Hindlimb muscle (tissue), 1 donor: ENCODE measurements at regions not wholly inside any gene's neighbourhood (a gene's known extent, or its start where the extent isn't known, plus 50 kb on each side); places are given as distances from the start of the nearest gene placed in this dataset.
A peak's percentile ranks its signal among the peaks of the same experiment; 100 is the strongest.

Experiments used
- DNase-seq: peaks from one replicate; pipeline ENCODE4 v3.0.0-alpha.2; 2013

DNA sequence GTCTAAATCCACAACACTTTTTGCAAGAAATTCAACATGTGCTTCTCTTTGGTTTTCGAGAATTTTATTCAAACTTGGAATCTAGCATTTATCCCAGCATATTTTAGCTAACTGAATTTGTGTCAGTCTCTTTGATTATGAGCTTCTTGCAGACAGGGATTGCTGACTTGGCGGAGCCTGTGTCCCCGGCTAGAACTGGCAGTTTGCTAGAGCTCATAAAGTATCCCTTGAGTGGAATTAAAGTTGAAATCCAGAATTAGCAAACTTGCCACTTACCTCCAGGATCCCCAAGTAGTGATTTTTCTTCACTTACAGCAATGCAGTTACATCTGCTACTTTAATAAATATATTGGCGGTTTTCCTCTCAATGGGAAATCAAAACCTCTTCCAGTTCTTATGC lies 306.9 kb downstream of the AACS start:
- no peak for DNase-seq

DNA sequence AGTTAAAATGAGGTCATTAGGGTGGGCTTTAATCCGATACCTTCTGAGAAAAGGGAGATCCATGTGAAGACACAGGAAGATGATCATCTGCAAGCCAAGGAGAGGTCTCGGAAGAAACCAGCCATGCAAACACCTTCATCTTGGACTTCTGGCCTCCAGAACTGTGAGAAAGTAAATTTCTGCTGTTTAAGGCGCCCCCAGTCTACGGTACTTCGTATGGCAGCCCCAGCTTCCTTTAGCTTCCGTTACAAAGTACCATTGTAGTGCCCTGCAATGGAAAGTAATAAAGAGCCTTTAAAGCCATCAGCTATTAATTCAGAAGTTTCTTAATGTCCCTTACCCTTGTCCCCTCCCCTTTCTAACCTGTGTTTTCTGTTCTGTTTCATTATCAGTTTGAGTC lies 308.1 kb downstream of the AACS start:
- DNase-seq: no peak

DNA sequence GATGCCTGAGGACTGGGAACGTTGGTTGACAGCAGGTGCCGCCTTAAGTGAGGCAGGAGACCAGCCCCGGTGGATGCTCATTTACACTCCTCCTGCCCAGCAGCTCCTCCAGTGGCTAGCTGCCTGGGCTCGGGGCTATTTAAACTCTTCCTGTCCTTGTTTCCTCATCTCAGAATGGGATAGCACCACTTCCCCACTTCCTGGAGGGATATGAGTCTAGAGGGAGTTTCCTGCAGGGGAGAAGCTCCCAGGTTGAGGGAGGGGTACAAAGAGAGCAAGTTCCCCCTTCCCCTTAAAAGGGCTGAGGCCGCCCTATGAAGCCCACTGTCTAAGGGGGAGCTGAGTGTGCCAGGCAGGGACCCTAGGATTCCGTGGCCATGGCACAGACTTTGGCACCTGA lies 311.2 kb downstream of the AACS start:
- DNase-seq: no peak

DNA sequence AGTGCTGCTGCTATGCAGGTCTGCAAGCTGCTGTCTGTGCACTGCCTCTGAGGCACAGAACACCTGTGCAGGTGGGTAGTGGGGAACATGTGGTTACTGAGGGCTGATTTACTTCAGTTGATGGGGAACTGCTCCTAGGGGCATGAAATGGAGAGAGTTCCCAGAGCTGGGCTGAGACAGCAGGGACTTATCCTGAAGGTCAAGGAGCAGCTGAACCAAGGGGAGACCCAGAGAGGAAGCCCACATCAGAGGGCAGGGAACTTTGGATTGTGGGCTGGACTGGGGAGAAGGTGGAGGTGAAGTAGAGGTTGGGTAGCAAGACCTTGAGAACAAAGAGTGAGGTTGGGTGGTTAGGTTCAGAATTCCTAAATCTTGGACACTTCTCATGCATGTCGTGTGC lies 311.9 kb downstream of the AACS start:
- DNase-seq: no peak

DNA sequence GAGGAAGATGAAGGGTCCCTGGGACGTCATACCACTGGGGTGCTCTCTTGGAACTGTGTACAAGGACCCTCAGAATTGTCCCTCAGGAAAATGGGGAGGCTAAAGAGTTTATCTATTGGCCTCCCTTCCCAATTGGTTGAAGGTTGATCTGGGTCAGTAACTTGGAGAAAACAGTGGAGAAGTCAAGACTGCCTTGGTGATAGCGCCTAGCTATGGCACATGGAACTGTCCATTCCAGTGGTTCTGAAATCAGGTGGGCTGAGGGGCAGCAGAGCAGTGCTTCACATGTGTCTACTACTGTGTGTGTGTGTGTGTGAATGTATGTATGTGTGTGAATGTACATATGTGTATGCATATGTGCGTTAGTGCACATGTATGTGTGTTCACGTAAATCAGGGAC lies 316.1 kb downstream of the AACS start:
- no peak for DNase-seq

DNA sequence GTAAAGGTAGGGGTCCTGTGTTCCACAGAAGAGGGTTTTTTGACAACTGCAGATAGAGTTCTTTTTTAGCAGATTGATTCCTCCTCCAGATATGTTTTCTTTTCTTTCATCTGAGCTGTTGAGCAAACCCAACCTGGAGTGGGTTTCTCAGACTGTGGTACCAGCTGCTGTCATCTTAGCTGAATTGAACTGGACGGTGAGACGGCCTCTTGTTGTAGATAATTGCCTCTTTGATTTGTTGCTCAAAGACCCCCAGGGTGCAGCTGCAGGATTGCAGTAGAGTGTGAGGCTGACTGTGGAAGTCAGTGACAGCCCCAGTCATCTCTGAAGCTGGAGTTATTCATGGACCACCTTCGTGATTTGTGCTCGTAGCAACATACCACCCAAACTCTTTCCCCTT lies 317.7 kb downstream of the AACS start:
- no peak for DNase-seq

- DNase-seq: no peak
Observed at GRCh38 chr12:125386652-125387051, 321.4 kb downstream of the AACS start.

DNA sequence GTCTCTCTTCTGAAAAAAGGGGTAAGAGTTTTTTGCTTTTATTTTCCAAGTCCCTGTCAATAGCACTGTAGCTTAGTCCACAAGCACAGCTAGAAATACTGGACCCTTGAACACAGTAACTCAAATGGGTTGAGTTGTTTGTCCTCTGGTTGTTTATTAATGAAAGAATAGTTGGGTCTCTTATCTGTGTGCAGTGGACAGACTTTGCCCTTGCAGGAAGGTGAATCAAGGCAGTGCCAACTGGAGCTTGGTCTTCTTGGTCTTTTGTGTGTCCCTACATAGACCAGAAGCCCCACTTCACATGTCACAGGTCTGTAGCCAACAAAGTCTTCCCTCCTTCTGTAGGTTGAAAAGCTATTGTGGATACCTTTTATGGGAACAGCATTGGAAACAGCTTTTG lies 322.0 kb downstream of the AACS start:
- DNase-seq: no peak

DNA sequence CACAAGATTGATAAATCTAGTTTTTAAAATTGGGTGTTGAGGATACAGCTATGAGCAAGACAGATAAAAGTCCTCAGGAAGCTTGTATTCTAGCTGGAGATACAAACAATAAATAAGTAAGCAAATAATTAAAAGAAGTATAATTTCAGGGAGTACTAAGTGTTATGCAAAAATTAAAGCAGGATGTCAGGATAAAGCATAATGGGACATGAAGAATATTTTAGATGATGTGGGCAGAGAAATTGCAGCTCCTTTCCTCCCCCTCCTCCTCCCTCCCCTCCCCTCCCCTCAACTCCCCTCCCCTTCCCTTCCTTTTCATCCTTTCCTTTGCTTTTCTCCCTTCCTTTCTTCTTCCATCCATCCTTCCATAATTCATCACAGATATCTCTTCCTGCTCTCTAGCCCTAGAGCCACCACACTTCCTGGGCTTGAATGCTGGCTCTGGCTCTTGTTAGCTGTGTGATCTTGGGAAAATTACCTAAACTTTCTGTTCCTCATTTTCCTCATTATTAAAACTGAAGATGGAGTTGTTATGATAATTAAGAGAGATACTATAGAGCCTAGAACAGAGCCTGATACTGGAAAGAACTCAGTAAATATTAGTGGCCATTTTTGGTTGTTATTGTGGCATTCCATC lies 323.9 kb downstream of the AACS start:
- DNase-seq: no peak

GRCh38 chr12:125393569-125393968 lies 328.3 kb downstream of the AACS start:
- DNase-seq: no peak

DNA sequence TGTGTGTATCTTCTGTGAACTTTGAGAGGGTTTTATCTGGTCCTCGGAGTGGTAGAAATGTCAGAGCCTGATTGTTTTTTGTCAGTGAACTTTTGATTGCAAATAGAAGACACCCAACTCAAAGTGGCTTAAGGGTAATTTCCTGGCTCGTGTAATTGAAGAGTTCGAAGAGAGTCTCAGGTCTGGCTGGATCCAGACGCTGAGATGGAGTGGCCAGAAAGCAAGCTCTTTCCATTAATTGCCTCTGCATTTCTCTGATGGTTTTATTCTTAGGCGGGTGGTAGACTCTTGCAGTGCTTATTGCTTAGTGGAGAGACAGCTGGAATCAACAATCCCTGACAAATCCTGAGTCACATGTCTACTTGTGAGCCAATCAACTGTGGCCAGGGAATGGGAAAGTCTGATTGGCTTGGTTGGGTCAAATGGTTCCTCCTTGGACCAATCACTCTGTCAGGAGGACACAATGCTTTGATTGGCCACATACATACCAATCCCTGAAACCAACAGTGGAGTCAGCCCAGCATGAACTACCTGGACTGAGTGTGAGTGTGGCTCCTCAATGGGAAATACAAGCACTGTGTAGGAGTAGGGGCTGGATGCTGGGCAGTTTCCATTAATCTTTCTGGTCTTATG lies 330.5 kb downstream of the AACS start:
- no peak for DNase-seq

- no peak for DNase-seq
Observed at GRCh38 chr12:125399489-125399888, 334.3 kb downstream of the AACS start.

- peak; percentile 3 for DNase-seq
Observed at GRCh38 chr12:125402874-125403789, 337.9 kb downstream of the AACS start.

DNA sequence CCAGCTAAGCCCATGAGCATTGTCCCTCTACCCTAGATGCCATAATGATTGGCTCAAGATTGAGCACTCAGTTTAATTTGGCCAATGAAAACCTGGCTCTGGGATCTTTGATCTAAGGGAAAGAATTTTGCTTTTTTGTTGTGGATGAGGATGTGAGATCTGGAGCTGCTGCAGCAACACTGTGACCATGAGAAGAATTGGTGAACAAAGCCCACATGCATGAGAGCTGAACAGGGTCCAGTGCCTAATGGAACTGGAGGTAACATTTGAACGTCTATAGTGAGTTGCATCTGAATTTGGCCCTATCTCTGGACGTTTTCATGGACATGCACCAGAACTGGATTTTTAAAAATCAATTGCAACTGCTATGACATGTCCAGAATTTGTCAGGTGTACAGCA lies 338.6 kb downstream of the AACS start:
- DNase-seq: no peak

GRCh38 chr12:125406131-125406530 lies 340.9 kb downstream of the AACS start:
- no peak for DNase-seq

- no peak for DNase-seq
Observed at GRCh38 chr12:125408718-125409117, 343.5 kb downstream of the AACS start.

GRCh38 chr12:125412506-125412905 lies 347.3 kb downstream of the AACS start:
- DNase-seq: no peak

- DNase-seq: no peak
Observed at GRCh38 chr12:125417446-125417845, 352.2 kb downstream of the AACS start.

GRCh38 chr12:125418902-125419564 lies 353.8 kb downstream of the AACS start:
- DNase-seq: no peak

- no peak for DNase-seq
Observed at GRCh38 chr12:125424909-125425308, 359.7 kb downstream of the AACS start.

- no peak for DNase-seq
Observed at GRCh38 chr12:125431516-125431915, 366.3 kb downstream of the AACS start.

DNA sequence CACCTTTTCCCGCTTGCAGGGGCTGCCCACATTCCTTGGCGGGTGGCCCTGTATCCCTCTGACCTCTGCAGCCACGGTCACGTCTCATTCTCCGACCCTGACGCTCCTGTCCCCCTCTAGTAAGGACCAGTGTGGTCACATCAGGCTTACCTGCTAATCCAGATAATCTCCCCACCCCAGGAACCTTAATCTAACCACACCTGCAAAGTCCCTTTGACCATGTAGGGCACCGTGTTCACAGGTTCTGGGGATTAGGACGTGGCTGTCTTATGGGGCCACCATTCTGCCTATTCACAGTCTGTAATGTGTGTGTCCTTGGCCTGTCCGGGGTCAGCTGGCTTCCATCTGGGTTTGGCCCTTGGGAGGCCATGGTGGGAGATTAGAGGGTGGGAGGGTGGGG lies 368.9 kb downstream of the AACS start:
- DNase-seq: no peak

DNA sequence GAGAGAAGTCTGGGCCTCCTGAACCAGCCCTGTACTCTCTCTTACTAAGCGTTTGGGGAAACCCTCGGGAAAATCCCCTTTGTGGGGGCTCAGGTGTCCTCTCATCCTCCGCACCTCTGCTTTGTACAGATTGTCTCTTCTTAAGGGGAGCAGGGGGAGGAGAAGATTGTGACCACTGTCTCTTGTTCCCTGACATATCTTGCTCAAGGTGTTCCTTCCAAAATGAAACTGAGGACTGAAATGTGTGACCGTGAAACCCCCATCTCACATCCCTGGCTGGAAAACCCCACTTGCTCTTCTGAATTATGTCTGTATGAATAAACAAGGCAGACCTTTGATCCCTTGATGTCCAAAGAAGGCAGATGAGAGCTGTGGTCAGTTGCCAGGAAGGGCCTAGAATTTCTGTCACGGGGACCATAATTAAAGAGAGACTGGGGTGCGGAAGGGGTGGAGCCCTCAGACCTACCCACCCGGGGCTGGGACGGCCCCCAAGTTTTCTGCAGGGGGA lies 369.8 kb downstream of the AACS start:
- no peak for DNase-seq
